OCI-LY3 (cell line): ENCODE measurements at regions not wholly inside any gene's neighbourhood (a gene's known extent, or its start where the extent isn't known, plus 50 kb on each side); places are given as distances from the start of the nearest gene placed in this dataset.

ENCODE experiments used
- EZH2phosphoT487 ChIP-seq: fragments of 200-600 bp; shearing (Covaris generic); IDR thresholded peaks from 2 replicates; pipeline ENCODE4 v1.6.1; 2018; ENCODE audit warnings: antibody characterized with exemption, mixed run types, low read depth
- TF ChIP-seq, protein P1 (sequence below): fragments of 200-600, 300-600 bp; sonication (generic); IDR thresholded peaks from 2 replicates; pipeline ENCODE4 v1.5.1; 2014; ENCODE audit warnings: antibody characterized with exemption, low read length, low read depth

- TF ChIP-seq, protein P1, sequence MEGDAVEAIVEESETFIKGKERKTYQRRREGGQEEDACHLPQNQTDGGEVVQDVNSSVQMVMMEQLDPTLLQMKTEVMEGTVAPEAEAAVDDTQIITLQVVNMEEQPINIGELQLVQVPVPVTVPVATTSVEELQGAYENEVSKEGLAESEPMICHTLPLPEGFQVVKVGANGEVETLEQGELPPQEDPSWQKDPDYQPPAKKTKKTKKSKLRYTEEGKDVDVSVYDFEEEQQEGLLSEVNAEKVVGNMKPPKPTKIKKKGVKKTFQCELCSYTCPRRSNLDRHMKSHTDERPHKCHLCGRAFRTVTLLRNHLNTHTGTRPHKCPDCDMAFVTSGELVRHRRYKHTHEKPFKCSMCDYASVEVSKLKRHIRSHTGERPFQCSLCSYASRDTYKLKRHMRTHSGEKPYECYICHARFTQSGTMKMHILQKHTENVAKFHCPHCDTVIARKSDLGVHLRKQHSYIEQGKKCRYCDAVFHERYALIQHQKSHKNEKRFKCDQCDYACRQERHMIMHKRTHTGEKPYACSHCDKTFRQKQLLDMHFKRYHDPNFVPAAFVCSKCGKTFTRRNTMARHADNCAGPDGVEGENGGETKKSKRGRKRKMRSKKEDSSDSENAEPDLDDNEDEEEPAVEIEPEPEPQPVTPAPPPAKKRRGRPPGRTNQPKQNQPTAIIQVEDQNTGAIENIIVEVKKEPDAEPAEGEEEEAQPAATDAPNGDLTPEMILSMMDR, result no peak
- TF ChIP-seq EZH2phosphoT487, result no peak
These were observed 407.8 kb downstream of the CDH2 start for GRCh38 chr18:27769152-27769551.
